Neural progenitor cell (in vitro differentiated cells): ENCODE measurements at regions not wholly inside any gene's neighbourhood (a gene's known extent, or its start where the extent isn't known, plus 50 kb on each side); places are given as distances from the start of the nearest gene placed in this dataset.

ENCODE experiments used
- DNase-seq: peaks from one replicate; pipeline ENCODE4 v3.0.0-alpha.2; 2016; ENCODE audit warnings: low spot score
- H2AFZ ChIP-seq: fragments of 200-600 bp; sonication (generic); replicated peaks from 2 replicates; pipeline ENCODE4 v1.6.1; 2016; ENCODE audit warnings: antibody characterized with exemption
- H3F3A ChIP-seq: fragments of 200-600 bp; sonication (generic); 2 replicates; pipeline ENCODE4 v1.6.1; 2016; ENCODE audit warnings: antibody characterized with exemption, low read depth
- H3K27ac ChIP-seq: fragments of 200-600 bp; sonication (generic); 2 replicates; pipeline ENCODE4 v1.5.1; 2016; ENCODE audit warnings: mild to moderate bottlenecking
- H3K27me3 ChIP-seq: fragments of 200-600 bp; sonication (generic); 2 replicates; pipeline ENCODE4 v1.6.1; 2016; ENCODE audit warnings: mild to moderate bottlenecking, moderate library complexity
- H3K36me3 ChIP-seq: fragments of 200-600 bp; sonication (generic); 2 replicates; pipeline ENCODE4 v1.5.1; 2016
- H3K4me1 ChIP-seq: fragments of 200-600 bp; sonication (generic); 2 replicates; pipeline ENCODE4 v1.6.1; 2016; ENCODE audit warnings: mixed run types
- H3K4me2 ChIP-seq: fragments of 200-600 bp; sonication (generic); 2 replicates; pipeline ENCODE4 v1.6.1; 2016
- H3K4me3 ChIP-seq: fragments of 200-600 bp; sonication (generic); 2 replicates; pipeline ENCODE4 v1.5.1; 2016
- H3K79me2 ChIP-seq: fragments of 200-600 bp; sonication (generic); 2 replicates; pipeline ENCODE4 v1.6.1; 2016; ENCODE audit warnings: low read depth
- H3K9ac ChIP-seq: fragments of 200-600 bp; sonication (generic); 2 replicates; pipeline ENCODE4 v1.6.1; 2016
- H3K9me3 ChIP-seq: fragments of 200-600 bp; sonication (generic); 2 replicates; pipeline ENCODE4 v1.5.1; 2016; ENCODE audit warnings: low read depth
- H4K20me1 ChIP-seq: fragments of 200-600 bp; sonication (generic); 2 replicates; pipeline ENCODE4 v1.6.1; 2016; ENCODE audit warnings: low read depth
- H3K27ac Mint-ChIP-seq: 3 replicates; pipeline ENCODE4 v1.8.0; 2021; ENCODE audit warnings: mixed read lengths
- H3K27me3 Mint-ChIP-seq: 2 replicates; pipeline ENCODE4 v1.8.0; 2022; ENCODE audit warnings: low read depth, mild to moderate bottlenecking, inconsistent platforms, moderate library complexity, mixed read lengths; ENCODE audit not compliant: insufficient read depth
- H3K36me3 Mint-ChIP-seq: 3 replicates; pipeline ENCODE4 v1.8.0; 2021; ENCODE audit warnings: mixed read lengths
- H3K4me1 Mint-ChIP-seq: 3 replicates; pipeline ENCODE4 v1.8.0; 2021; ENCODE audit warnings: mixed read lengths
- H3K4me3 Mint-ChIP-seq: 3 replicates; pipeline ENCODE4 v1.8.0; 2021; ENCODE audit warnings: mild to moderate bottlenecking, moderate library complexity, mixed read lengths
- H3K9me3 Mint-ChIP-seq: 3 replicates; pipeline ENCODE4 v1.8.0; 2020; ENCODE audit warnings: mixed read lengths
- EZH2 ChIP-seq: fragments of 200-600 bp; sonication (generic); IDR thresholded peaks from 2 replicates; pipeline ENCODE4 v1.6.1; 2017; ENCODE audit warnings: antibody characterized with exemption, mild to moderate bottlenecking, moderate library complexity
- EZH2phosphoT487 ChIP-seq: fragments of 200-600 bp; sonication (generic); IDR thresholded peaks from 2 replicates; pipeline ENCODE4 v1.6.1; 2017; ENCODE audit warnings: antibody characterized with exemption
- TF ChIP-seq, protein P1 (sequence below): fragments of 200-600 bp; sonication (generic); IDR thresholded peaks from 2 replicates; pipeline ENCODE4 v1.5.1; 2017; ENCODE audit warnings: antibody characterized with exemption, mild to moderate bottlenecking

DNA sequence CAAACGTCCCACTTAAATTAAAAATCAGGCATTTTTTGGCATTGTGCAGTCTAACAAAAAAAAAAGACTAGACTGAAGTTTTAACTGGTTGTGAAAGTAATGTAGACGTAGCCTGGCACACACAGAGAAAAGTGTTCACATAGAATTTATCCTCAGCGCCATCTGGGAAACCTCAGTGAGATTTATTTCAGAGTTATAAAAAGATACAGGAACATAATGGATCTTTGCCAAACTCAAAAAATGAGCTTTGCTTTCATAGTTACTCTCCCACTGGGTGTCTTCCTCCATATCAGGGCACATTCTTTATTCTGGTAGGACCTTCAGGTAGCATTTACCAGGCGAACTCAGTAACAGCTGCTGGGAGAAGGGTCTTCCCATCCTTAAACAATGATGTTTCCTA lies 532.4 kb upstream of the SALL3 start:
- Histone ChIP-seq H3K4me1 (no peaks in the 10 kb centered on the region), H3K9me3 (no peaks in the 10 kb centered on the region), H3K4me3 (no peak overlapping the region), H3F3A (no peaks in the 10 kb centered on the region), H3K4me2 (no peak overlapping the region), H4K20me1 (no peaks in the 10 kb centered on the region), H2AFZ (no peak overlapping the region), H3K27me3 (no peaks in the 10 kb centered on the region), H3K9ac (no peak overlapping the region), H3K36me3 (no peaks in the 10 kb centered on the region), H3K27ac (no peak overlapping the region), H3K79me2 (no peaks in the 10 kb centered on the region)
- TF ChIP-seq EZH2 (no peak), EZH2phosphoT487 (no peak)
- TF ChIP-seq, protein P1, sequence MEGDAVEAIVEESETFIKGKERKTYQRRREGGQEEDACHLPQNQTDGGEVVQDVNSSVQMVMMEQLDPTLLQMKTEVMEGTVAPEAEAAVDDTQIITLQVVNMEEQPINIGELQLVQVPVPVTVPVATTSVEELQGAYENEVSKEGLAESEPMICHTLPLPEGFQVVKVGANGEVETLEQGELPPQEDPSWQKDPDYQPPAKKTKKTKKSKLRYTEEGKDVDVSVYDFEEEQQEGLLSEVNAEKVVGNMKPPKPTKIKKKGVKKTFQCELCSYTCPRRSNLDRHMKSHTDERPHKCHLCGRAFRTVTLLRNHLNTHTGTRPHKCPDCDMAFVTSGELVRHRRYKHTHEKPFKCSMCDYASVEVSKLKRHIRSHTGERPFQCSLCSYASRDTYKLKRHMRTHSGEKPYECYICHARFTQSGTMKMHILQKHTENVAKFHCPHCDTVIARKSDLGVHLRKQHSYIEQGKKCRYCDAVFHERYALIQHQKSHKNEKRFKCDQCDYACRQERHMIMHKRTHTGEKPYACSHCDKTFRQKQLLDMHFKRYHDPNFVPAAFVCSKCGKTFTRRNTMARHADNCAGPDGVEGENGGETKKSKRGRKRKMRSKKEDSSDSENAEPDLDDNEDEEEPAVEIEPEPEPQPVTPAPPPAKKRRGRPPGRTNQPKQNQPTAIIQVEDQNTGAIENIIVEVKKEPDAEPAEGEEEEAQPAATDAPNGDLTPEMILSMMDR: no peak
- H3K27me3 Mint-ChIP-seq: no peaks in the 10 kb centered on the region
- H3K36me3 Mint-ChIP-seq: no peaks in the 10 kb centered on the region
- H3K4me3 Mint-ChIP-seq: no peak overlapping the region
- DNase-seq: no peak
- no peaks in the 10 kb centered on the region for H3K9me3 Mint-ChIP-seq
- H3K4me1 Mint-ChIP-seq: no peaks in the 10 kb centered on the region
- no peak overlapping the region for H3K27ac Mint-ChIP-seq

DNA sequence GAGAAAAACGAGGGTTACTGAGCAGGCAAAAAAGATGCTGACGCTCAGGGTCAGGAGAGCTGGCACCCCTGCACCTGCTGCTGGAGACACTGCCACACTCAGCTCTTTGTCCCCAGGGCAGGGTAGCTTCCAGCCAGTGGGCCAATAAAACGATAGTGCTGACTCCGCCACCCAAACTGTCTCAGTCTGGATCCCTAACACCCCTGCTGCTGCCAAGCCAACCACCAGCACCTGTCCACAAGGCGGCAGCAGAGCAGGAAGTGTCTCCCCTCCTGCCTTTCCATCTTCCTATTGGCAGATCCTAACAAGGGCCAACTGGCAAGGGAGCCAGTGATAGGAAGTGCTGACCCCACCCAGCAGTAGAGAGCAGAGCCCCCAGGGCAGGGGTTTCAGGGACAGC lies 531.5 kb upstream of the SALL3 start:
- H3K9me3 ChIP-seq: no peaks in the 10 kb centered on the region
- H3K36me3 ChIP-seq: no peaks in the 10 kb centered on the region
- no peak overlapping the region for H3K27ac ChIP-seq
- no peak overlapping the region for H3K9ac ChIP-seq
- Mint-ChIP-seq H3K4me1 (no peaks in the 10 kb centered on the region), H3K9me3 (no peaks in the 10 kb centered on the region), H3K27me3 (no peaks in the 10 kb centered on the region), H3K4me3 (no peak overlapping the region), H3K27ac (no peak overlapping the region), H3K36me3 (no peaks in the 10 kb centered on the region)
- no peak overlapping the region for H3K4me2 ChIP-seq
- H4K20me1 ChIP-seq: no peaks in the 10 kb centered on the region
- H3K27me3 ChIP-seq: no peaks in the 10 kb centered on the region
- no peak for DNase-seq
- TF ChIP-seq, protein P1: peak; percentile 27
- TF ChIP-seq EZH2: no peak
- H3K4me1 ChIP-seq: no peaks in the 10 kb centered on the region
- H3K4me3 ChIP-seq: no peak overlapping the region
- H3K79me2 ChIP-seq: no peaks in the 10 kb centered on the region
- H2AFZ ChIP-seq: no peak overlapping the region
- H3F3A ChIP-seq: no peaks in the 10 kb centered on the region

DNA sequence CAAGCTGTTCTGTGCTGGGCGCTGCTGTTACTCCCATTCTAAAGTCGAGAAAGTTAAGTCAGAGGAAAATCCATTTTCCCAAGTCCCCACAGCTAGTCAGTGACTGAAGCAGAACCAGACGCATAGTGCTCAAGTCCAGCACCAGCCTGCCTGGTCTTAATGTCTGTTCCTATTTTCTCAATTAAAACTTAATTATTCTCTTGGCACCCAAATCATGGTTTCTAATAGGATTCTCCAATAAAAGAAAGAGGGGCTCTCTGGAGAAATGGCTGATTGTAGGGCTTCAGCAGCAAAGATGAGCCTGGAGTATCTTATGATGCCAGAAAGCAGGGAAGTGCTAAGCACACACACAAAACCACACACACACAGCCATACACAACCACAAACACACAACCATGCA lies 531.0 kb upstream of the SALL3 start:
- Histone ChIP-seq H3K27ac (no peak overlapping the region), H3K4me2 (no peak overlapping the region), H3K4me3 (no peak overlapping the region), H4K20me1 (no peaks in the 10 kb centered on the region), H3K9me3 (no peaks in the 10 kb centered on the region), H3K27me3 (no peaks in the 10 kb centered on the region), H3K36me3 (no peaks in the 10 kb centered on the region), H3K9ac (no peak overlapping the region), H3K79me2 (no peaks in the 10 kb centered on the region), H3F3A (no peaks in the 10 kb centered on the region), H2AFZ (no peak overlapping the region), H3K4me1 (no peaks in the 10 kb centered on the region)
- Mint-ChIP-seq H3K4me1 (no peaks in the 10 kb centered on the region), H3K36me3 (no peaks in the 10 kb centered on the region), H3K4me3 (no peak overlapping the region), H3K27ac (no peak overlapping the region), H3K27me3 (no peaks in the 10 kb centered on the region), H3K9me3 (no peaks in the 10 kb centered on the region)
- no peak for DNase-seq
- TF ChIP-seq, protein P1: no peak
- TF ChIP-seq EZH2phosphoT487 (no peak), EZH2 (no peak)

DNA sequence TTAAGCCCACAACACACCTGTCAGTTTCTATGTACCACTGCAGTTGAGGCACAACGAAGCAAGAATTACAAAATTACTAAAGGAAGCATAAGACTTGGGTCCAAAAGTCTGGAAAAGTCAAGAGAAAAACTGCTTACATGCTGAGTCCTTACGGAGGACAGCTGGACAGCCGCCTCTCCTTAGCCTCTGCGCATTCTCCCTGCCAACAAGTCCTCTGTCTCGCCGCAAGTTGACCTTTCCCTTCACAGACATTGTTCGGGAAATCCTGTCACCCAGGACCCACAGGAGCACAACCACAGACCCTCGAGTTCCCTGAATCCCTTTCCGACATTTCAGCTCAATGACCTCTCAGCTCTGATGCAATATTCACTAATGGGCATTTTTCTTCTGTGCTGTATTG lies 525.4 kb upstream of the SALL3 start:
- H3K4me1 ChIP-seq: no peaks in the 10 kb centered on the region
- Mint-ChIP-seq H3K4me1 (peaks cover 9% of the 10 kb centered on the region), H3K4me3 (no peak overlapping the region), H3K36me3 (no peaks in the 10 kb centered on the region), H3K27ac (no peak overlapping the region), H3K9me3 (no peaks in the 10 kb centered on the region), H3K27me3 (peaks cover 7% of the 10 kb centered on the region)
- no peak for TF ChIP-seq EZH2
- no peaks in the 10 kb centered on the region for H4K20me1 ChIP-seq
- H3K36me3 ChIP-seq: no peaks in the 10 kb centered on the region
- no peak overlapping the region for H2AFZ ChIP-seq
- no peak overlapping the region for H3K27ac ChIP-seq
- no peak overlapping the region for H3K4me2 ChIP-seq
- H3K79me2 ChIP-seq: no peaks in the 10 kb centered on the region
- H3K9me3 ChIP-seq: no peaks in the 10 kb centered on the region
- DNase-seq: no peak
- no peaks in the 10 kb centered on the region for H3F3A ChIP-seq
- no peaks in the 10 kb centered on the region for H3K27me3 ChIP-seq
- H3K9ac ChIP-seq: no peak overlapping the region
- no peak overlapping the region for H3K4me3 ChIP-seq
